ENCODE measurements at regions not wholly inside any gene's neighbourhood (a gene's known extent, or its start where the extent isn't known, plus 50 kb on each side); places are given as distances from the start of the nearest gene placed in this dataset.
A peak's percentile ranks its signal among the peaks of the same experiment; 100 is the strongest.

GRCh38 chr2:188893972-188894371 lies 80.2 kb upstream of the COL3A1 start:
- no peaks in the 10 kb centered on the region for H3K4me1 ChIP-seq (ENCODE audit: control insufficient read depth in 2 of 2, insufficient read depth in 2 of 2, low read length in 2 of 2)
- no peak overlapping the region for H3K9ac ChIP-seq (ENCODE audit: low read depth in 1 of 2, low read length in 2 of 2)
- no peaks in the 10 kb centered on the region for H3K9me3 ChIP-seq (ENCODE audit: control insufficient read depth in 2 of 2, low read length in 2 of 2)
- H3K4me3 ChIP-seq (ENCODE audit: low read length in 2 of 2): no peak overlapping the region
- no peaks in the 10 kb centered on the region for H3K36me3 ChIP-seq (ENCODE audit: control insufficient read depth in 2 of 2, insufficient read depth in 2 of 2, low read length in 2 of 2)
- no peaks in the 10 kb centered on the region for H3K27me3 ChIP-seq (ENCODE audit: control insufficient read depth in 2 of 2, insufficient read depth in 2 of 2, low read length in 2 of 2)
- no peak overlapping the region for H3K27ac ChIP-seq (ENCODE audit: low read depth in 2 of 2, low read length in 2 of 2)

DNA sequence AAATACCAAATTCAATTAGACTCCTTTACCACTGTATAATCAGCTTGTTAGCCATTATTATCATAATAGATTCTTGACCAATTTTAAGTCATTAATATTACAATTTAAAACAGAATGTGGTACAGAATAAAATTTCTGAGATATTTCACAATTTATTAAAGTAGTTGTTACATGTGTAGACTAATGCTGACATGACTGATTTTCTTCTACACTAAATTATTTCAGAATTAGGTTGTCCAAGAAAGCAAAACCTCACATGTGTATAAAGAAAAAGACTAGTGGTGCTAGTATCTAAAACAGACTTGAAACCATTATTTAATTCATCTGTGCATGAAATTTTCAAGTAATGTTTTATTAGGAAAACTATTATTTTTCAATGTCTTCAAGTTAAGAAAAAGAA lies 79.2 kb upstream of the COL3A1 start:
- Histone ChIP-seq H3K27me3 (ENCODE audit: control insufficient read depth in 2 of 2, insufficient read depth in 2 of 2, low read length in 2 of 2) (no peaks in the 10 kb centered on the region), H3K4me1 (ENCODE audit: control insufficient read depth in 2 of 2, insufficient read depth in 2 of 2, low read length in 2 of 2) (no peaks in the 10 kb centered on the region), H3K9me3 (ENCODE audit: control insufficient read depth in 2 of 2, low read length in 2 of 2) (no peaks in the 10 kb centered on the region), H3K9ac (ENCODE audit: low read depth in 1 of 2, low read length in 2 of 2) (no peak overlapping the region), H3K36me3 (ENCODE audit: control insufficient read depth in 2 of 2, insufficient read depth in 2 of 2, low read length in 2 of 2) (no peaks in the 10 kb centered on the region), H3K4me3 (ENCODE audit: low read length in 2 of 2) (no peak overlapping the region), H3K27ac (ENCODE audit: low read depth in 2 of 2, low read length in 2 of 2) (no peak overlapping the region)

GRCh38 chr2:188897096-188897495 lies 77.1 kb upstream of the COL3A1 start:
- Histone ChIP-seq H3K4me3 (ENCODE audit: low read length in 2 of 2) (no peak overlapping the region), H3K9ac (ENCODE audit: low read depth in 1 of 2, low read length in 2 of 2) (no peak overlapping the region), H3K4me1 (ENCODE audit: control insufficient read depth in 2 of 2, insufficient read depth in 2 of 2, low read length in 2 of 2) (no peaks in the 10 kb centered on the region), H3K9me3 (ENCODE audit: control insufficient read depth in 2 of 2, low read length in 2 of 2) (no peaks in the 10 kb centered on the region), H3K27ac (ENCODE audit: low read depth in 2 of 2, low read length in 2 of 2) (peak overlapping the region; percentile 6 to 23), H3K27me3 (ENCODE audit: control insufficient read depth in 2 of 2, insufficient read depth in 2 of 2, low read length in 2 of 2) (no peaks in the 10 kb centered on the region), H3K36me3 (ENCODE audit: control insufficient read depth in 2 of 2, insufficient read depth in 2 of 2, low read length in 2 of 2) (no peaks in the 10 kb centered on the region)

DNA sequence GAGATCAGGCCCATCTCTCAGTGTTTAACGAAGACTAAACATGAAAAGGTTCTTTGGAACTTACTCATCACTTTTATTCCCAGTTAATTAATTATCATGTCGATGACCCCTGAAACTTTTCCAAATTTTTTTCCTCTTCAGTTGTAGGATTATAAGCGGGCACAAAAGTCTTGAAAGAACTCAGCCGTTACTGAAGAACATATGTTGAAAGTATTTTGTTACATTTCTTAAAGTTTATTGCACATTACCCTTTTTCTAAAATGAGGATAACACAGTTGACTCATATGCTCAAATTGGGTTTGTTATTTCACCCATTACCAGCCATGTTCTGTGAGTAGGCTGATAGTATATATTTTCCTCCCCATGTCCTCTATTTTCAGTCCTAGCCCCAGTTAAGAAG lies 75.9 kb upstream of the COL3A1 start:
- no peaks in the 10 kb centered on the region for H3K4me1 ChIP-seq (ENCODE audit: control insufficient read depth in 2 of 2, insufficient read depth in 2 of 2, low read length in 2 of 2)
- H3K4me3 ChIP-seq (ENCODE audit: low read length in 2 of 2): no peak overlapping the region
- H3K36me3 ChIP-seq (ENCODE audit: control insufficient read depth in 2 of 2, insufficient read depth in 2 of 2, low read length in 2 of 2): no peaks in the 10 kb centered on the region
- H3K9ac ChIP-seq (ENCODE audit: low read depth in 1 of 2, low read length in 2 of 2): no peak overlapping the region
- H3K27me3 ChIP-seq (ENCODE audit: control insufficient read depth in 2 of 2, insufficient read depth in 2 of 2, low read length in 2 of 2): no peaks in the 10 kb centered on the region
- no peaks in the 10 kb centered on the region for H3K9me3 ChIP-seq (ENCODE audit: control insufficient read depth in 2 of 2, low read length in 2 of 2)
- peak overlapping the region in 1 of 2 donors; percentile 56 for H3K27ac ChIP-seq (ENCODE audit: low read depth in 2 of 2, low read length in 2 of 2)

GRCh38 chr2:188902901-188903491 lies 71.2 kb upstream of the COL3A1 start:
- Histone ChIP-seq H3K27me3 (ENCODE audit: control insufficient read depth in 2 of 2, insufficient read depth in 2 of 2, low read length in 2 of 2) (no peaks in the 10 kb centered on the region), H3K4me1 (ENCODE audit: control insufficient read depth in 2 of 2, insufficient read depth in 2 of 2, low read length in 2 of 2) (no peaks in the 10 kb centered on the region), H3K9ac (ENCODE audit: low read depth in 1 of 2, low read length in 2 of 2) (no peak overlapping the region), H3K9me3 (ENCODE audit: control insufficient read depth in 2 of 2, low read length in 2 of 2) (no peaks in the 10 kb centered on the region), H3K36me3 (ENCODE audit: control insufficient read depth in 2 of 2, insufficient read depth in 2 of 2, low read length in 2 of 2) (no peaks in the 10 kb centered on the region), H3K4me3 (ENCODE audit: low read length in 2 of 2) (no peak overlapping the region), H3K27ac (ENCODE audit: low read depth in 2 of 2, low read length in 2 of 2) (no peak overlapping the region)

GRCh38 chr2:188903740-188904139 lies 70.4 kb upstream of the COL3A1 start:
- H3K9me3 ChIP-seq (ENCODE audit: control insufficient read depth in 2 of 2, low read length in 2 of 2): no peaks in the 10 kb centered on the region
- H3K27ac ChIP-seq (ENCODE audit: low read depth in 2 of 2, low read length in 2 of 2): no peak overlapping the region
- no peak overlapping the region for H3K4me3 ChIP-seq (ENCODE audit: low read length in 2 of 2)
- no peaks in the 10 kb centered on the region for H3K4me1 ChIP-seq (ENCODE audit: control insufficient read depth in 2 of 2, insufficient read depth in 2 of 2, low read length in 2 of 2)
- H3K9ac ChIP-seq (ENCODE audit: low read depth in 1 of 2, low read length in 2 of 2): no peak overlapping the region
- H3K36me3 ChIP-seq (ENCODE audit: control insufficient read depth in 2 of 2, insufficient read depth in 2 of 2, low read length in 2 of 2): no peaks in the 10 kb centered on the region
- no peaks in the 10 kb centered on the region for H3K27me3 ChIP-seq (ENCODE audit: control insufficient read depth in 2 of 2, insufficient read depth in 2 of 2, low read length in 2 of 2)

- H3K27ac ChIP-seq (ENCODE audit: low read depth in 2 of 2, low read length in 2 of 2): no peak overlapping the region
- no peaks in the 10 kb centered on the region for H3K4me1 ChIP-seq (ENCODE audit: control insufficient read depth in 2 of 2, insufficient read depth in 2 of 2, low read length in 2 of 2)
- no peak overlapping the region for H3K9ac ChIP-seq (ENCODE audit: low read depth in 1 of 2, low read length in 2 of 2)
- no peaks in the 10 kb centered on the region for H3K36me3 ChIP-seq (ENCODE audit: control insufficient read depth in 2 of 2, insufficient read depth in 2 of 2, low read length in 2 of 2)
- no peaks in the 10 kb centered on the region for H3K27me3 ChIP-seq (ENCODE audit: control insufficient read depth in 2 of 2, insufficient read depth in 2 of 2, low read length in 2 of 2)
- H3K9me3 ChIP-seq (ENCODE audit: control insufficient read depth in 2 of 2, low read length in 2 of 2): no peaks in the 10 kb centered on the region
- no peak overlapping the region for H3K4me3 ChIP-seq (ENCODE audit: low read length in 2 of 2)
Observed at GRCh38 chr2:188909036-188909435, 65.1 kb upstream of the COL3A1 start.

DNA sequence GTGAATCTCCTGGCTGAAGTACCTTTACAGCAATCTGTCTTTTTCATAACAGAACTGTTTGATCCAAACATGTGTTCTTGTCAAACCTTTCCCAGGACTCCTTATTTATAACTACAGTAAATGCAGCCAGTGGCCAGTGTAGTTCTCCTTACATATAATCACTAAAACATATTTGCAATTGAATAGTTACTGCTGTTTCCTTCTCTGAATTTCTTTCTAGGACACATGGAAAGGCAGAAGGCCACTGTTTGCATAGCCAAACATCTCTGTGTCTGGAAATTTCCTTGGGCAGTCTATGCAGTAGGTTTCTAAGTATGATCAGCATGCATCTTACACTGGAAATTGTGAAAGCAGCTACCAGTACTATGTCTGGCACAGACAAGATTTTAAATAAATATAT lies 57.4 kb upstream of the COL3A1 start:
- Histone ChIP-seq H3K4me3 (ENCODE audit: low read length in 2 of 2) (no peak overlapping the region), H3K9ac (ENCODE audit: low read depth in 1 of 2, low read length in 2 of 2) (no peak overlapping the region), H3K36me3 (ENCODE audit: control insufficient read depth in 2 of 2, insufficient read depth in 2 of 2, low read length in 2 of 2) (no peaks in the 10 kb centered on the region), H3K27ac (ENCODE audit: low read depth in 2 of 2, low read length in 2 of 2) (no peak overlapping the region), H3K27me3 (ENCODE audit: control insufficient read depth in 2 of 2, insufficient read depth in 2 of 2, low read length in 2 of 2) (no peaks in the 10 kb centered on the region), H3K4me1 (ENCODE audit: control insufficient read depth in 2 of 2, insufficient read depth in 2 of 2, low read length in 2 of 2) (no peaks in the 10 kb centered on the region), H3K9me3 (ENCODE audit: control insufficient read depth in 2 of 2, low read length in 2 of 2) (no peaks in the 10 kb centered on the region)

GRCh38 chr2:188917632-188918031 lies 56.5 kb upstream of the COL3A1 start:
- no peak overlapping the region for H3K4me3 ChIP-seq (ENCODE audit: low read length in 2 of 2)
- H3K27me3 ChIP-seq (ENCODE audit: control insufficient read depth in 2 of 2, insufficient read depth in 2 of 2, low read length in 2 of 2): no peaks in the 10 kb centered on the region
- no peaks in the 10 kb centered on the region for H3K36me3 ChIP-seq (ENCODE audit: control insufficient read depth in 2 of 2, insufficient read depth in 2 of 2, low read length in 2 of 2)
- no peak overlapping the region for H3K9ac ChIP-seq (ENCODE audit: low read depth in 1 of 2, low read length in 2 of 2)
- H3K27ac ChIP-seq (ENCODE audit: low read depth in 2 of 2, low read length in 2 of 2): no peak overlapping the region
- no peaks in the 10 kb centered on the region for H3K4me1 ChIP-seq (ENCODE audit: control insufficient read depth in 2 of 2, insufficient read depth in 2 of 2, low read length in 2 of 2)
- no peaks in the 10 kb centered on the region for H3K9me3 ChIP-seq (ENCODE audit: control insufficient read depth in 2 of 2, low read length in 2 of 2)

DNA sequence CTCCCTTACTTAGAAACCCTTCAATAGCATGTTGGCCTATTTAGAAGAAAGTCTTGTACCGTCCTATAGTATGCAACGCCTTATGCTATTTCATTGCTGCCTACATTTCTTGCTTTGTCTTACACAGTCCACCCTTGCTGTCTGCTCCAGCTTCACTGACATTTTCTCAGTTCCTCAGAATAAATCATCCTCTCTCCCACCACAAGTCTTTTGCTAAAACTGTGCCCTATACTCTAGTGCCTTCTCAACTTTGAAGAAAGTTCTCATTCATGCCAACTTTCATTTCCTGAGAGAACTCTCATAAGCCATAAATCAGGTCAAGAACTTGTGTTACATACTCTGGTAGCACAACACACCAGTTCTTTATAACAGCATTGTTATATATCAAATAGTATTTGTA lies 54.3 kb upstream of the COL3A1 start:
- Histone ChIP-seq H3K9ac (ENCODE audit: low read depth in 1 of 2, low read length in 2 of 2) (no peak overlapping the region), H3K4me1 (ENCODE audit: control insufficient read depth in 2 of 2, insufficient read depth in 2 of 2, low read length in 2 of 2) (no peaks in the 10 kb centered on the region), H3K27ac (ENCODE audit: low read depth in 2 of 2, low read length in 2 of 2) (no peak overlapping the region), H3K9me3 (ENCODE audit: control insufficient read depth in 2 of 2, low read length in 2 of 2) (no peaks in the 10 kb centered on the region), H3K36me3 (ENCODE audit: control insufficient read depth in 2 of 2, insufficient read depth in 2 of 2, low read length in 2 of 2) (no peaks in the 10 kb centered on the region), H3K4me3 (ENCODE audit: low read length in 2 of 2) (no peak overlapping the region), H3K27me3 (ENCODE audit: control insufficient read depth in 2 of 2, insufficient read depth in 2 of 2, low read length in 2 of 2) (no peaks in the 10 kb centered on the region)

GRCh38 chr2:188922191-188922590 lies 52.0 kb upstream of the COL3A1 start:
- H3K9me3 ChIP-seq (ENCODE audit: control insufficient read depth in 2 of 2, low read length in 2 of 2): no peaks in the 10 kb centered on the region
- no peaks in the 10 kb centered on the region for H3K36me3 ChIP-seq (ENCODE audit: control insufficient read depth in 2 of 2, insufficient read depth in 2 of 2, low read length in 2 of 2)
- no peak overlapping the region for H3K4me3 ChIP-seq (ENCODE audit: low read length in 2 of 2)
- H3K9ac ChIP-seq (ENCODE audit: low read depth in 1 of 2, low read length in 2 of 2): no peak overlapping the region
- H3K4me1 ChIP-seq (ENCODE audit: control insufficient read depth in 2 of 2, insufficient read depth in 2 of 2, low read length in 2 of 2): no peaks in the 10 kb centered on the region
- H3K27me3 ChIP-seq (ENCODE audit: control insufficient read depth in 2 of 2, insufficient read depth in 2 of 2, low read length in 2 of 2): no peaks in the 10 kb centered on the region
- H3K27ac ChIP-seq (ENCODE audit: low read depth in 2 of 2, low read length in 2 of 2): no peak overlapping the region

Data from mucosa of rectum (tissue), 2 donors.